ENCODE measurements at regions not wholly inside any gene's neighbourhood (a gene's known extent, or its start where the extent isn't known, plus 50 kb on each side); places are given as distances from the start of the nearest gene placed in this dataset.
"Not testable (repeated sequence)": the region's sequence is repeated elsewhere in the genome, so short reads cannot be mapped to it uniquely, and the experiment has no call there.

DNA sequence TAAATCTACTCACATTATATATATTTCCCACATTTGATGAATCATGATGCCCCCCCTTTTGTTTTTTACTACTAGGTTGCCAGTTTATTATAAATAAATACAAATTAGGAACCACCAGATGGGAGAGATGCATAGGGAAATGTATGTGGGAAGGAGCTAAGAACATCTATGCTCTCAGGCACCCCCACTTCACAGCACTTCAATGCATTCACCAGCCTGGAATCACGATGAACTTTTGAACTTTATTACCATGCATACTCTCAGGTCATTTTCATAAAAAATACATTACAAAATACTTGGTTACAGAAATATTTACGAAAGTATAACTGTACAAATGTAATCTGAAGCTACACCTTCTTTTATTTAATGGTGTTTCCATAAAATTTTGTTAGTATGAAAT lies 988.0 kb upstream of the EPHA6 start:
- DNase-seq: no peak

DNA sequence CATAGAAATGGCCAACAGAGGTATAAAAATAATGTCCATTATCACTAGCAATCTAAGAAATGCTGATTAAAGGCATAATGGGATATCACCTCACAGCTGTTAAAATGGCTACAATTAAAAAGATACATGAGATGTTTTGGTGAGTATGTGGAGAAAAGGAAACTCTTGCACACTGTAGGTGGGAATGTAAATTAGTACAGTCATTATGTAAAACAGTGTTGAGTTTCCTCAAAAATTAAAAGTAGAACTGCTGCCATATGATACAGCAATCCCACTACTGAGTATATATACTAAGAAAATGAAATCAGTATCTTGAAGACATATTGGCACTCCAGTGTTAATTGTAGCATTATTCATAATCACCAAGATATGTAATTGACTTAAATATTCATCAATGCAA lies 982.2 kb upstream of the EPHA6 start:
- DNase-seq: no peak

DNA sequence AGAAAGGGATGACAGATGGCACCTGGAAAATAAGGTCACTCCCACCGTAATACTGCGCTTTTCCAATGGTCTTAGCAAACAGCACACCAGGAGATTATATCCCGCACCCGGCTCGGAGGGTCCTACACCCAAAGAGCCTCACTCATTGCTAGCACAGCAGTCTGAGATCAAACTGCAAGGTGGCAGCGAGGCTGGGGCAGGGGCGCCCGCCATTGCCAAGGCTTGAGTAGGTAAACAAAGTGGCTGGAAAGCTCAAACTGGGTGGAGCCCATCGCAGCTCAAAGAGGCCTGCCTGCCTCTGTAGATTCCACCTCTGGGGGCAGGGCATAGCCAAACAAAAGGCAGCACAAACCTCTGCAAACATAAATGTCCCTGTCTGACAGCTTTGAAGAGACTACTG lies 953.8 kb upstream of the EPHA6 start:
- DNase-seq: not testable (repeated sequence)

DNA sequence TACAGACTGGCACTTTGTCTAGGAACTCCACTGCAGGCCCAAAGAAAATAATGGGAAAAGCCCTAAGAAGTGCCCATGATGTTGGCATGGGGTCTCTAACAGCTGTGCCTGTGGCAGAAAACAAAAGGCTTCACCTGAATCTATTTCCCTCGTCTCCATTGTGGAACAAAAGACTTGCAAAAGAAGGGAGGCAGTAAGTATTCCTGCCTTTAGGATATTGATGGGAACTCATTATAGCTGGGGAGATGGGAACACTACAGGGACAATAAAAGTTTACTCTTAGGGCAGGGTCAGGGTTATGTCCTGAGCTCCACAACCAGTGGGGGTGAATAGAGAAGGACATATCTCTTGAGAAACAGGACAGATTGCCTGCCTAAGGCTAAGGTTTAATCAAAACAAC lies 930.6 kb upstream of the EPHA6 start:
- no peak for DNase-seq

DNA sequence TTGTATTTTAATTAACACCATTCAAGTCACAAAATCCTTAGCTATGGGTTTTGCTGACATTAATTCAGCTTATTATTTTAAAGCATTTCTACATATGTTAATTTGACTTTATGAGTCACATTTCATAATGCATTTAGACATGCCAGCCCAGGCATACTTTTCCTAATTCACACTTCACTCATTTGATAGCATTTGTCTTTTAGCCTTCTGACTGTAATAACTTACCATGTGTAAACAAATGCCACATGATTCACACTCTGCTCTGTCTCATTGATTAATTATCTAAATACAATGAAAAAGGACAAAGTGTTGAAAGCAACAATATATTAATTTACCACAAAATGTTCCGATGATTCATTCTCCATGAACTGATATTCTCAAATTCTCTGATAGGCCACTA lies 927.8 kb upstream of the EPHA6 start:
- DNase-seq: no peak

DNA sequence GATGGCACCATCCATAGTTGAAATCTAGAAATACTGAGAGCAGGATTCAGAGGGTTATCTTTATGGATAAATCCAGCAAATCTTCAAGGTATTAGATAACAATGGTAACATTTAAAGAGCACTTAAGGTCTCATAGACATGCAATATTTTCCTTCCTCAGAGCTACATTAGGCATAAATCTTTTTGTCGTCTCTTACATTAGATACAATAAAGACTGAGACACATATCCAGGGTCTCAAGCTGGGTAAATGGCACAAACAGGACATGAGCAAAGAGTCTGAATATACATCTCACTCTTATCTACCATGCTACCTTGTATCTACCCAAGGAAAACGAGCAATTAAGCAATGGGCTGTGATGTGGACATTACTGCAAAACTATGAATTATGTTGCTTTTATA lies 927.3 kb upstream of the EPHA6 start:
- no peak for DNase-seq

DNA sequence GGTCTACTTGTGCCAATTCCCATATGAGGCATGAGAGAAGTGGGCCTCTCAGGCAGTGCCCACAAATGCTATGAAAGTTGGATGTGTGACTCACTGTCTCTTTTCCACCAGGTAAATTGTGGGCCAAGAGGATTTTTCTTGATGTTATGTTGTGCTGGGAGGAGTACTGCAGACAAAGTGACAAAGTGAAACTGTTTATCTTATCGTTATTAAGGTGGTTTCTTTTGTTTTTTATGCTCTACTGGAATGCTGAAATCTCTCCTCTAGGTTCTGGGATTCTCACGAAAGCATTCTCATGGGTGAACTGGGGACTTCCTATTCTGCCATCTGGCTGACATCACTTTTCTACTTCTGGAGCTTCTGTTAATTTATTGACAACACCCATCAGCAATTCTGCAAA lies 919.6 kb upstream of the EPHA6 start:
- DNase-seq: no peak

DNA sequence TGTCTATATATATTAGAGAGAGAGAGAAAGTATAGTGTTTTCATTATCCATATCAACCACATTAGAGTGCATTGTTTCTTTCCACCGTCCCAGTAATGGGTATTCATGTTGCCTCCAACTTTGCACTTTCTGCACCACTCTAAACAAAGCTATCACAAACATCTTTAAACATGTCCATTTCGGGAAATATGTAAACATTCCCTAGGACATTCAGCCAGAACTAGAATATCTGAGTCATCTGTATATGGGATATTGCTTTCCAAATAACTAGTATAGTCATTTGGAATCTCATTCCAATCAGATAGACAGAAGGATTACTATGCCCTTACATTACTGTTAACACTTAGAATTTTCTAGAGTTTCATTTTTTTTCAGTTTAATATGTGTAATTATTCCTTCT lies 914.9 kb upstream of the EPHA6 start:
- no peak for DNase-seq

DNA sequence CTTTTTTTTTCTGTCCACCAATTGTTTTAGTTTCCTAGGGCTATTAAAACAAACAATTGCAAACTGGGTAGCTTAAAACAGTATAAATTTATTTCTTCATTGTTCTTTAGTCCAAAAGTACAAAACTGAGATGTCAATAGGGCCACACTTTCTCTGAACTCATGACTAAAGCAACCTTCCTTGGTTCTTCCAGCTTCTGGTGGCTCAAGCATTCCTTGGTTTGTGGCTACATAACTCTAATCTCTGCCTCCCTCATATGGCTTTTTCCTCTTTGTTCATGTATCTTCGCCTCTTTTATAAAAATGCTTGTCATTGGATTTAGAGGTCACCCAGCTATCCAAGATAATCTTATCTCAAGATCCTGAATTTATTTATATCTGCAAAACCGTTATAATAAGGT lies 914.5 kb upstream of the EPHA6 start:
- no peak for DNase-seq

DNA sequence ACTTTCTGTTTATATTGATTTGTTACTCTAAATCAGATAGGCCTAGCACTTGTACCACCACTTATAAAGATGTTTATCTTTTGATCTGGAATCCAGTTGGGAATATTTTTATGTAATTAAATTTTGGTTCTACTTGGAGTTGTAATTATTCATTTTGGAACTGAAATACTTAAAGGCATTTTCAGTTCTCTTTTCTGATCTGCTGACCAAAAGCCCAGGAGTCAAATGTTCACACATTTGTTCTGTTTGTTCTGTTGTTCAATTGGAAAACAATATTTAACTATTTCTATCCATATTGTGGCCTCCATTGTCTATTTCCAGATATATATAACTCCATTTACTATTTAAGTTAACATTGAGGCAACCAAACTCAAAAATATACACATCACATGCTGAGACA lies 912.4 kb upstream of the EPHA6 start:
- no peak for DNase-seq

DNA sequence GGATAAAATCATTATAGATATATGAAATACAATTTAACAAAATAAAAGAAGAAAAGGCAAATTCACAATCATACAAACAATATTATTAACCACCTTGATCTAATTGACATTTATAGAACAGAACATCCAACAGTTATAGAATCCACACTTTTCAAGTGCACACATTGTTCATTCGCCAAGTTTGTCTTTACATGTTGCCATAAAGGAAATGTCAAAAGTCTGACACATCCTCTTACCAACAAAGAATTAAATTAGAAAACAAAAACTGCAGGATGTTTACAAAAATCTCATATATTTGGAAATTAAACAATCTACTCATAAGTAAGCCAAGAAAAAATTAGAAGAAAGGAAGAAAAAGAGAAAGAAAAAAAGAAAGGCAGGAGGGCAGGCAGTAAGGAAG lies 909.2 kb upstream of the EPHA6 start:
- no peak for DNase-seq

DNA sequence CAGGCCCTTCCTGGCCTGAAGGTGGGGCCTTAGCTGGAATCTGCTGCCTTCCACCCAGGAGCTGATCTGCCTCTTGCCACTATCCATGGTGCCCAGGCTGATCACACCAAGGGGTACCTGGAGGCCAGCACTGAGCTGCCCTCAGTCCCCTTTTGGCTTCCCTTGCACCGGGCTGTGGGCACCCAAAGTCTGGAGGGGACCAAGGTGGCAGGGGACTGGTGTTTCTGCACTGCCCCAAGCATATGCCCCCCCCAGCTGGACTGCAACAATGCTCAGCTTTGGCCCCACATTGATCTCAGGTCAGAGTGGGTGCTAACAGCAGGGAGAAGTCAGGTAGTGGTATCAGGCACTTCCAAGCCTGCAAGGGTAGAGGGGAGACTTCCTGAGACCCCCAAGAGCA lies 902.6 kb upstream of the EPHA6 start:
- no peak for DNase-seq

DNA sequence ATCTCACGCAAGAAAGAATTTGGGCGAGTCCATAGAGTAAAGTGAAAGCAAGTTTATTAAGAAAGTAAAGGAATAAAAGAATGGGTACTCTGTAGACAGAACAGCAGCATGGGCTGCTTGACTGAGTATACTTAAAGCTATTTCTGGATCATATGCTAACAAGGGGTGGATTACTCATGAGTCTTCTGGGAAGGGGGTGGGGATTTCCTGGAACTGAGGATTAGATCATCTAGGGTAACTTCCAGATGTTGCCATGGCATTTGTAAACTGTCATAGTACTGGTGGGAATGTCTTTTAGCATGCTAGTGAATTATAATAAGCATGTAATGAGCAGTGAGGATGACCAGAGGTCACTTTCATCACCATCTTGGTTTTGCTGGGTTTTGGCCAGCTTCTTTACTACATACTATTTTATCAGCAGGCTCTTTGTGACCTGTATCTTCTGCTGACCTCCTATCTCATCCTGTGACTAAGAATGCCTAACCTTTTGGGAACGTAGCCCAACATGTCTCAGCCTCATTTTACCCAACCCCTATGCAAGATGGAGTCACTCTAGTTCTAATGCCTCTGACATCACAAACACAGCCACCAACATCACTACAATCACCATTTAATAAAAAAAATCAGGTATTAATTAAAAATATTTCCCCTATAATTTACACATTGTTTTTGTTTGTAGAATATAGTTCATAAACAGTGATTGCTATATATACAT lies 890.7 kb upstream of the EPHA6 start:
- no peak for DNase-seq

DNA sequence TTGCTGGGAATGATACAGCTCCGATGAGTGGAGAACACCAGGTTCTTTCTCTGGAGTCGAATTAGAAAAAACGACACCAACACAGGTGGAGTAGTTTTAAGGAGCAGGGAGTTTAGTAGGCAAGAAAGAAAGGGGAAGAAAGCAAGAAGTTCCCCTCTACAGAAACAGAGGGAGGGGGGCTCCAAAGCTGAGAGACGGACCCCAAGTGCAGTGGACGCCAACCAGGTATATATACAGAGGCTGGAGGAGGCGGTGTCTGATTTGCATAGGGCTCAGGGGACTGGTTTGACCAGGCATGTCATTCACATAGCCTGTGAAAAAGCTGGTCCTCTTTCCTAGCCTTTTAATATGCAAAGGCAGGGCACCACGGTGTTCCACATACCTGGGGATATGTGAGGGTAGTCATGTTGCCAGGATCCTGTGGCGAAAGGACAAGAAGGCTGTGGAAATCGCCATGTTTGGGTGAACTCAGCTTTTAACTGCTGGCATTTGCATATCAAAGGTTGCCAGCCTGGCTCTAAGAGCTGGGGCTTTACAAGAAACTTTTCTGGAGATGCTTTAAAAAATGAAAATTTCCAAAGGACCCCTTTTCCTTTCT lies 887.4 kb upstream of the EPHA6 start:
- DNase-seq: no peak

DNA sequence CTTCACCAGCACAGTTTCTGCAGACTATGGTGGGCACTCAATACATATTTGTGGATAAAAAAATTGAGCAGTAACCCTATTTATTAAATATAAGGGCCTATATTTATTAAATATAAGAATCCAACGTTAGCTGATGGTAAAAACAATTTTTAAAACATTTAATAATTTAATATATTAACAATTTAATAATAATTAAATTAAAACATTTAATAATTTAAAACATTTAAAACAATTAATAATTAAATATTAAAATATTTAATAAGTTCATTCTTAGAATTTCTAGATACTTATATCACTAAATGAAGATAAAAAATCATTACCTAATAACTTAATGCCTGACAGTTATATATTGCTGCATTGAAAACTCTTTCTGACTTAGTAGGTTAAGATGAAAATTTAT lies 880.2 kb upstream of the EPHA6 start:
- DNase-seq: no peak

DNA sequence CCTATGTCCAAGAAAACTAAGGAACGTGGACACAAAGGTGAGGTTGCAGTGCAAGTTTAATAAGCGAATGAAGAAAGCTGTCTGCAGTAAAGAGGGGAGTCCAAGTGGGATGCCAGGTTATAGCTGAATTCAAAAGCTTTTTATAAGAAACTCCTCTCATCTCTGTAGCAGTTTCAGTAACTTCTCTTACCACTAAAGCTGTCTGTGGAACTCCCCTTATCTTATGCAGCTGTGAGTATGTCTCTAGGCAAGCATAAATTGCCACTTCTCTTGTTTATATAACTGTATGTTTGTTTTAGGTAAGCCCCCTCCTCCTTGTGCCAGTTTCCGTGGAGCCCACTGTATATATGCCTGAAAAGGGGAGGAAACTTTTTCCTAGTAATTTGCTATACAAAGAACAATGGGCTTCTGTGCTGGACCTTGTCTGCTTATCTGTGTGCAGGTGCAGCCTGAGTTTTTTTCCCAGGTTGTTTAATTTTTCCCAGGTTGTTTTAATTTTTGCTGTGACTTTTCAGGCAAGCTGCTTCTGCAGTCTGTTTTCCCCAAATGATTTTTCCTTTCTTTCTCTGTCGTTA lies 875.1 kb upstream of the EPHA6 start:
- DNase-seq: no peak

DNA sequence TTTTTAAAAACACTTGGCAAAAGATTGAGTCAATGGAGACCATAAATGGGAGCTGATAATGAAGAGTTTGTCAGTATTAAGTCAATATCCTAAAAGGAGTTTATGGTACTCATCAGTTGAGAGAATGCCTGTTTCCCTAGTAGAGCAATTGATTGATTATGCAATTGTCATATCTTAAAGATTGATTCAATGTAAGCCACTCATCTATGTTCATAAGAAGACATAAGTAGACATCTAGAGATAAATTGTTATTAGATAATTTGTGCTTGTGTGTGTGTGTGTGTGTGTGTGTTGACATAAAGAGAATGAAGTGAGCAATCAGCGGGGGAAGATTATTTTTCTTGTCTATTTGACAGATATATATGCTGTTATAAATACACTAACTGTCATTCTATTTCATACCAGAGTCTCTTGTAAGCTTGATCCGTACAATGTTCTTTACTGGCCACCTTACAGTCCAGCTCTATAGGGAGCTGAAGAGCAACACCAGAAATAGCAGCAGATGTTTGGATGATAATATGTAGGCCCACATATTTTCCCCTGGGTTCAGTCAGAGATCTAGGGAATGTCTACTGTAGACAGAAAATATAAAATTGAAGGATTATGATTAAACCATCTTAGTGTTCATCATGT lies 848.6 kb upstream of the EPHA6 start:
- DNase-seq: no peak

DNA sequence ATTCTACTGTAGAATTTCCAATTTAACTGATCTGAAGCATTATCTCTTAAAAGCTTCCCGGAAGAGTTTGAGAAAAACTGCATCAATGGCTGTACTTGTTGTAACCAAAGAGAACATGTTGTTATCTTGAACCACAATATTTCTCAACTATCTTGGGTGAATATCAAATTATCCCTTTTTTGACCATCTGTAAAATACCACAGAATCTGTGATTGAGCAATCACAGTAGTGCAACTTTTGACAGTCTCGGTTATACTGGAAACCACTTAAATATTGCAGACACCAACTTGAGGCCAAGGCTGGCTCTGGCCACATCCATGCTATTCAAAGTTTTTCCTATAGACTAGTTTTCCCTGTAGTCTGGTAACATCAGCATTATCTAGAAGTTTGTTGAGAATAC lies 842.8 kb upstream of the EPHA6 start:
- DNase-seq: no peak

DNA sequence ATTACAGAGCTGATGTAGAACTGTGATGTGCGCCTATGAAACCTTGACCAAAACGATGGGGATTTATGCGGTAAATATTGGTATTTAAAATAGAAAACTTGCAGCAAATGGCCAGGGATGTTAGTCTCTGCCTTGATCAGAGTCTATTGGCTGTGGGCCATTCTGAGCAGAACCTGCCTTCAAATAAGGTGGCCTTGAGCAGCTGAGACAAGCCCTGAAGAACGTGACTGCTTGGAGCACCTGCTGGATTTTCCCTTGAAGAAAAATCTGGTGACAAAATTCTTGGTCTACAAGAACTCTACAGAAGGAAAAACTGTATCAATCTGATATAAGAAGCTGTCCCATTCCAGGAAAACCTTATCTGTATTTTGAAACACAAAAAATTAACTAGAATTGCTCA lies 820.1 kb upstream of the EPHA6 start:
- DNase-seq: no peak

DNA sequence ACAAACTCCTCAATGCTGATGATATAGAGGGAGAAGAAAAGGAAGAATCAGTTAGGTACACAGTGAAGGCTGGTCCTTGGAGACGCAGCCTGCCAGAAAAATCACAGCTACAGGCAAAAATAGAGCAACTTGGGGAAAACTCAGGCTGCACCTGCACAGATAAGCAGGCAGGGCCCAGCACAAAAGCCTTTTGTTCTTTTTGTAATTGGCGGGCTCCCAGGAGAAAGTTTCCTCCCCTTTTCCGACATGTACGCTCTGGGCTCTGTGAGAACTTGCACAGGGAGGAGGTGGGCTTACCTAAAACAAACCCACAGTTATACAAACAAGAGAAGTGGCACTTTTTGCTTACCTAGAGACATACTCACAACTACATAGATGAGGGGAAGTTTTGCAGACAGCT lies 813.4 kb upstream of the EPHA6 start:
- DNase-seq: no peak

DNA sequence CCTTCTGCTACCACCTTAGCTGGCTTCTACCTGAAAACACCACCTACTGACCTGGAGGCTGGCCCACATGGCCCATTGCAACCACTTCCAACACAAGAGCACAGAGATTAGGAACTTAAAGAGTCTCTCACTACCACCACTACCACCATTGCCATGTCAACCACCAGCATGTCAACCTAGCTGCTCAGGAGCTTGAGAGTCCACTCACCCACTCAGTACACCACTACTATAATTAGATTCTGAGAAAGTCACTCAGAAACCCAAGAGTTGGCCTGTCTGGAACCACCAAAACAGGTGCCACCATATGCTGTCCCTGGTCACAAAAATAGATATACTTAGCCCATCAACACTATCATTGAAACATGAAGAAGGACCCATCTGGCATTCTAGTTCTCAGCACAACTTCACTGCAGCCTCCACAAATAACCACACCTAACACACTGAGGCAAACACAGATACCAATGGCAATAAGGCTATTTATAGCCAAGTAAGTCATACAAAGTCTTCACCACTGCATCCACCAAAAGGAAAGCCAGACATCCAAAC lies 806.7 kb upstream of the EPHA6 start:
- DNase-seq: no peak

DNA sequence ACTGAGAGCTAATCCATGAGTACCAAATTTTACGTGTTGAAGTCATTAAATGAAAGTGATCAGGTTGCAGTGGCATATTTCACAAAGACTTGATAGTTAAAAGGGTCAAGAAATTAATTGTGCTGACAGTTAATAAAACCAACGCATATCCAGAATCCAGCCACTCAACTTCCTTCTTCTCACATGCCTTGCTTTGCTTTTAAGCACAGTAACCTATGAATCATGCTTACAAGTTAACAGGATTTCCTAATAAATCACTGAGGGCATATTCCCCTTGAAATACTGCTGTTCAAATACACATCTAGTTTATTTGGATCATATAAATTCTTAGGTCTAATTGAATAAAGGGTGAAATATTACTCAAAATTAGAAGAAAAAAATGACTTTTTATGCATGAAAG lies 801.5 kb upstream of the EPHA6 start:
- no peak for DNase-seq

DNA sequence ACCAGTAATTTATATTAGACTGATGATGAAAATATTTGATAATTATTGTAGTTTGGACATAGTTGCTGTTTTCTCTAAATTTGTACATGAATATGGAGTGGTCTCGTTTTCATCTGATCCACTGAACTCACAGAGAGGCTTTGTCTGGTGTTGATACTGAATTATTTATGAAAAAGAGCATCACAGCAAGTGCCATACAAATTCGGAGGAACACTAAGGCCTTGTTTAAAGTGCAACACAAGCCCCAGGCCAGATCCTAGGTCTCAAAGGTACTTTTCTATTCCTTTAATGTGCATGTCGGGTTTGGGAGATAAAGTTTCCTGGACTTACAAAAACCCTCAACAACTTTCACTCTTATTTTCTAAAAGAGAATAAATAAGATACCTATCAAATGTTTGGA lies 796.8 kb upstream of the EPHA6 start:
- DNase-seq: peak; percentile 37

DNA sequence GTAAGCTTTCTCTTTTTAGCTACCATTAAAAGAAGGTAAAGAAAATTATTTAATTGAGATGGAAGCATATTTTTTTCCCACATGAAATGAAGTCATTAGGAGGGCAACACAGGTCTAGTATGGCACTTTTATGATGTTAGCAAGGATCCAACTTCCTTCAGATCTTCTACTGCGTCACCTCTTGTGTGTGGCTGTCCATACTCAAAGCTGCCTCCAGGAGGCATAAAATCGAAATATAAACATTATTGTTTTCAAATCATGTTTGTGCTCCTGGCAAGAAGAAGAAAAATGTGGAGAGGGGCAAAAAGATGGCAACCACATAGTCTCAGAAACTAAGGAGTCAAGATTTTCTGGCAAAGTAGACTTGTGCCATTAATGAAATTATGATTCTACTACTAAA lies 791.7 kb upstream of the EPHA6 start:
- no peak for DNase-seq
